Inferior parietal cortex (tissue), 1 donor: ENCODE measurements at regions not wholly inside any gene's neighbourhood (a gene's known extent, or its start where the extent isn't known, plus 50 kb on each side); places are given as distances from the start of the nearest gene placed in this dataset.
"Not testable (repeated sequence)": the region's sequence is repeated elsewhere in the genome, so short reads cannot be mapped to it uniquely, and the experiment has no call there.

ENCODE experiments used
- DNase-seq: peaks from one replicate; pipeline ENCODE4 v3.0.0-alpha.2; 2016; ENCODE audit errors: extremely low spot score

- not testable (repeated sequence) for DNase-seq
These were observed 117.7 kb upstream of the ETV3 start for GRCh38 chr1:157255891-157256290.

GRCh38 chr1:157254183-157254582 lies 116.0 kb upstream of the ETV3 start:
- DNase-seq = not testable (repeated sequence)

GRCh38 chr1:157252473-157252872 lies 114.3 kb upstream of the ETV3 start:
- no peak for DNase-seq

- DNase-seq = no peak
These were observed 111.5 kb upstream of the ETV3 start for GRCh38 chr1:157249739-157250138.

GRCh38 chr1:157249326-157249725 lies 111.1 kb upstream of the ETV3 start:
- DNase-seq = no peak

- not testable (repeated sequence) for DNase-seq
These were observed 109.5 kb upstream of the ETV3 start for GRCh38 chr1:157247764-157248049.

GRCh38 chr1:157247005-157247763 lies 109.0 kb upstream of the ETV3 start:
- no peak for DNase-seq

GRCh38 chr1:157245823-157246222 lies 107.6 kb upstream of the ETV3 start:
- DNase-seq = no peak

- no peak for DNase-seq
These were observed 103.0 kb upstream of the ETV3 start for GRCh38 chr1:157241185-157241538.

GRCh38 chr1:157240495-157241184 lies 102.4 kb upstream of the ETV3 start:
- no peak for DNase-seq

- DNase-seq = no peak
These were observed 101.7 kb upstream of the ETV3 start for GRCh38 chr1:157239936-157240335.

- DNase-seq = no peak
These were observed 100.4 kb upstream of the ETV3 start for GRCh38 chr1:157238585-157238984.

- DNase-seq = no peak
These were observed 99.8 kb upstream of the ETV3 start for GRCh38 chr1:157237981-157238380.

- DNase-seq = no peak
These were observed 99.3 kb upstream of the ETV3 start for GRCh38 chr1:157237522-157237921.

GRCh38 chr1:157236072-157236471 lies 97.9 kb upstream of the ETV3 start:
- no peak for DNase-seq

- DNase-seq = no peak
These were observed 97.1 kb upstream of the ETV3 start for GRCh38 chr1:157235307-157235706.

- no peak for DNase-seq
These were observed 96.6 kb upstream of the ETV3 start for GRCh38 chr1:157234705-157235273.

- DNase-seq = no peak
These were observed 94.9 kb upstream of the ETV3 start for GRCh38 chr1:157233131-157233530.

GRCh38 chr1:157231846-157232525 lies 93.8 kb upstream of the ETV3 start:
- DNase-seq = no peak

- DNase-seq = no peak
These were observed 92.3 kb upstream of the ETV3 start for GRCh38 chr1:157230500-157230899.

GRCh38 chr1:157227700-157228099 lies 89.5 kb upstream of the ETV3 start:
- no peak for DNase-seq

- no peak for DNase-seq
These were observed 88.5 kb upstream of the ETV3 start for GRCh38 chr1:157226739-157227138.

- no peak for DNase-seq
These were observed 81.4 kb upstream of the ETV3 start for GRCh38 chr1:157219600-157219999.
